Spleen (tissue), 11 donors: ENCODE measurements at regions not wholly inside any gene's neighbourhood (a gene's known extent, or its start where the extent isn't known, plus 50 kb on each side); places are given as distances from the start of the nearest gene placed in this dataset.
"Not testable (repeated sequence)": the region's sequence is repeated elsewhere in the genome, so short reads cannot be mapped to it uniquely, and the experiment has no call there.

ENCODE experiments used
- DNase-seq: peaks from one replicate; pipeline ENCODE4 v3.0.0-alpha.2; 2020
- H3K27ac ChIP-seq, 8 donors: fragments of 200-600 bp; sonication (generic) in 7 of 8; 1 replicate in 4 of 8; 2 replicates in 4 of 8; pipeline versions ENCODE4 v1.5.0 to v1.8.0; 2016 to 2021; ENCODE audit warnings: inconsistent platforms in 4 of 8, mild to moderate bottlenecking in 4 of 8, moderate library complexity in 1 of 8
- H3K27me3 ChIP-seq, 7 donors: fragments of 200-600 bp; sonication (generic) in 6 of 7; replicated peaks in 1 of 7; 1 replicate in 4 of 7; 2 replicates in 3 of 7; pipeline versions ENCODE4 v1.5.0 to v1.8.0; 2016 to 2021; ENCODE audit warnings: inconsistent platforms in 3 of 7, mild to moderate bottlenecking in 1 of 7
- H3K36me3 ChIP-seq, 6 donors: fragments of 200-600 bp; sonication (generic) in 5 of 6; 1 replicate in 4 of 6; 2 replicates in 2 of 6; pipeline versions ENCODE4 v1.5.0 to v1.8.0; 2016 to 2021; ENCODE audit warnings: inconsistent platforms in 2 of 6
- H3K4me1 ChIP-seq, 6 donors: fragments of 200-600 bp; sonication (generic) in 5 of 6; 1 replicate in 3 of 6; 2 replicates in 3 of 6; pipeline versions ENCODE4 v1.5.0 to v1.8.0; 2016 to 2021; ENCODE audit warnings: inconsistent platforms in 3 of 6
- H3K4me3 ChIP-seq, 8 donors: fragments of 200-600 bp; sonication (generic) in 7 of 8; 1 replicate in 4 of 8; 2 replicates in 4 of 8; pipeline versions ENCODE4 v1.5.0 to v1.8.0; 2016 to 2021; ENCODE audit warnings: inconsistent platforms in 4 of 8, mild to moderate bottlenecking in 4 of 8, moderate library complexity in 2 of 8
- H3K9me3 ChIP-seq, 8 donors: fragments of 200-600 bp; sonication (generic) in 7 of 8; 1 replicate in 4 of 8; 2 replicates in 4 of 8; pipeline versions ENCODE4 v1.5.0 to v1.8.0; 2016 to 2021; ENCODE audit warnings: inconsistent platforms in 4 of 8
- CTCF ChIP-seq, 11 experiments: fragments of 200-600 bp in 7 of 11; fragments of 450-650 bp in 4 of 11; sonication (generic) in 4 of 11; IDR thresholded peaks in 8 of 11; conservative IDR thresholded peaks in 3 of 11; 1 replicate in 7 of 11; 2 replicates in 4 of 11; pipeline versions ENCODE4 v1.4.0 to v1.8.0; 2016 to 2021; ENCODE audit warnings: antibody characterized with exemption in 11 of 11, inconsistent platforms in 4 of 11, mild to moderate bottlenecking in 1 of 11
- POLR2A ChIP-seq, 3 donors: fragments of 450-650 bp; IDR thresholded peaks; one replicate each; pipeline ENCODE4 v1.5.1; 2017; ENCODE audit warnings: antibody characterized with exemption in 3 of 3, mild to moderate bottlenecking in 1 of 3
- POLR2AphosphoS5 ChIP-seq, 3 donors: sonication (generic); formaldehyde crosslinking; IDR thresholded peaks; one replicate each; pipeline ENCODE4 v1.5.1; 2017; ENCODE audit warnings: antibody characterized with exemption in 3 of 3
- WGBS, 5 donors: extraction: QIAGEN DNeasy Blood & Tissue Kit in 3 of 5; methylation state at CpG; one replicate each; pipeline versions ENCODE4 v1.1.5 to v1.1.7; 2013 to 2018; 5-methylcytosine and 5-hydroxymethylcytosine counted together
- intact Hi-C: fragments of 100-400 bp; cut with DNase I; formaldehyde crosslinking; loops from one replicate; pipeline ENCODE4 v1.15.0; 2023; ENCODE audit warnings: low total_unique reads
- donor health status: healthy with polysubstance abuse.
- donor health status: DM: no; HTN: no; CAD: no; lungs with moderate emphysema.
- donor health status: DM: no; HTN: no; CAD: no.
- donor health status: Bipolar disorder and iron deficiency.
- donor health status: healthy.
- donor health status: DM: no; HTN: no; CAD: no.
- donor health status: DM: yes; HTN: yes; CAD: no.

DNA sequence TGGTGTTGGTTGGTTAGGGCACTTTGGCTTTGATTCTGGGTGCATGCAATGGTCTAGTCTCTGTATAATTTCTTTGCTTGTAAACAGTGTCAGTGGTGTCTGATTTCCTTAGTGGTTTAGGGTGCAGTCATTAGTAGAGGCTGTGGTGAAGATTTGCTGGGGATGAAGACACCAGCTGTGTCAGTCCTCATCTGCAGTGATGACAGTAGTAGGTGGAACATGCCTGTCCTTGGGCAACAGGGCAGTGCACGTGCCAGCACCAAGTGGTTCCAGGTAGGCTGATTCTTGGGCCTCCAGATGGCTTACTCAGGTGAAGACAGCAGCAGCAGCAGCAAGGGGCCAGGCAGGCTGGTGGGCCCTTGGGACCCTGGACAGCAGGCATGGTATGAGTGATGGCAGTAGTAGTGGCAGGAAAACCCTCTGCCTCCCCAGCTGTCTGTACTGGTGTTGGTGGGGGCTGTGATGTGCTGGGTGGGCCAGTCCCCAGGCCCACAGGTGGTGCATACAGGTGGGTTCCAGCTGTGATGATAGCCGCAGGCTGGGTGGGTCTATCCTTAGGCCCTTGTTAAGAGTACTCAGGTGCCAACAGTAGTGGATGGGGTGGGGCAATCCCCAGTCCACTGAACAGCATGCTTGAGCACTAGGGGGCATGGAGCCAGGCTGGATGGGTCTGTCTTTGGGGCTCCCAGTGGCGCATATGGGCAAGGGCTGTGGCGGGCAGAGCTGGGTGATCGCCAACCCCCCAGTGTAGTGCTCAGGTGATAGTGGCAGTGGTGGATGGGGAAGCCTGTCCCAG is 140.7 kb upstream of the THUMPD2 start:
- Histone ChIP-seq H3K27ac (no peak overlapping the region), H3K9me3 (no peaks in the 10 kb centered on the region), H3K27me3 (no peaks in the 10 kb centered on the region), H3K4me1 (no peaks in the 10 kb centered on the region), H3K4me3 (no peak overlapping the region), H3K36me3 (no peaks in the 10 kb centered on the region)
- no peak for DNase-seq
- intact Hi-C loops = loop anchor here (10.0 kb wide), 1 partner anchor 1785 kb away; no protein-coding TSS in a partner anchor
- TF ChIP-seq CTCF (IDR thresholded peaks at IDR 0.05 in 8 of 11, conservative IDR thresholded peaks at IDR 0.05 in 3 of 11) (no peak), POLR2A (IDR thresholded peaks at IDR 0.05) (no peak), POLR2AphosphoS5 (IDR thresholded peaks at IDR 0.05) (no peak)
- WGBS, 5 donors = 63 to 86% (median 72%) methylated on average over 2 to 5 of the region's 5 CpGs

DNA sequence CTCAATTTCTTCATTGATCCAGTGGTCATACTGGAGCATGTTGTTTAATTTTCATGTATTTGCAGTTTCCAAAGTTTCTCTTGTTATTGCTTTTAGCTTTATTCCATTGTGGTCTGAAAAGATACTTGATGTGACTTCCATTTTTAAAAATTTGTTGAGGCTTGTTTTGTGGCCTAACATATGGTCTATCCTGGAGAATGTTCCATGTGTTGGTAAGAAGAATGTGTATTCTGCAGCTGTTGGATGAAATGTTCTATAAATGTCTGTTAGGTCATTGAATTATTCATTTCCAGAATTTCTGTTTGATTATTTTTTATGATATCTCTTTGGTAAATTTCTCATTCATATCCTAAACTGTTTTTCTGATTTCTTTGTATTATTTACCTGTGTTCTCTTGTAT is 139.8 kb upstream of the THUMPD2 start:
- Histone ChIP-seq H3K36me3 (no peaks in the 10 kb centered on the region), H3K4me1 (peaks cover 0 to 1% (median under 1%) of the 10 kb centered on the region in 6 donors), H3K9me3 (no peaks in the 10 kb centered on the region), H3K4me3 (no peak overlapping the region), H3K27ac (no peak overlapping the region), H3K27me3 (no peaks in the 10 kb centered on the region)
- no peak for DNase-seq
- no peak for TF ChIP-seq POLR2AphosphoS5 (IDR thresholded peaks at IDR 0.05)
- intact Hi-C loops = loop anchor here (10.0 kb wide), 1 partner anchor 1786 kb away; no protein-coding TSS in a partner anchor

DNA sequence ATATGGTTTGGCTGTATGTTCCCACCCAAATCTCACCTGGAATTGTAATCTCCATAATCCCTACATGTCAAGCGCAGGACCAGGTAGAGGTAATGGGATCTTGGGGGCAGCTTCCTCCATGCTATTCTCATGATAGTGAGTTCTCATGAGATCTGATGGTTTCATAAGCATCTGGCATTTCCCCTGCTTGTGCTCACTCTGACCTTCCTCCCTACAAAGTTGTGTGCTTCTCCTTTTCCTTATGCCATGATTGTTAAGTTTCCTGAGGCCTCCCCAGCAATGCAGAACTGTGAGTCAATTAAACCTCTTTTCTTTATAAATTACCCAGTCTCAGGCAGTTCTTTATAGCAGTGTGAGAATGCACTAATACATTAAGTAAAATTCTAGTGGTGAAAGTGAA is 138.3 kb upstream of the THUMPD2 start:
- not testable (repeated sequence) for H3K4me1 ChIP-seq, H3K4me3 ChIP-seq, DNase-seq, H3K27ac ChIP-seq, H3K36me3 ChIP-seq, H3K9me3 ChIP-seq, H3K27me3 ChIP-seq
- intact Hi-C loops = loop anchor here (10.0 kb wide), 1 partner anchor 1787 kb away; no protein-coding TSS in a partner anchor
- WGBS, 5 donors = 89 to 96% (median 93%) methylated on average over 1 of the region's 1 CpG

DNA sequence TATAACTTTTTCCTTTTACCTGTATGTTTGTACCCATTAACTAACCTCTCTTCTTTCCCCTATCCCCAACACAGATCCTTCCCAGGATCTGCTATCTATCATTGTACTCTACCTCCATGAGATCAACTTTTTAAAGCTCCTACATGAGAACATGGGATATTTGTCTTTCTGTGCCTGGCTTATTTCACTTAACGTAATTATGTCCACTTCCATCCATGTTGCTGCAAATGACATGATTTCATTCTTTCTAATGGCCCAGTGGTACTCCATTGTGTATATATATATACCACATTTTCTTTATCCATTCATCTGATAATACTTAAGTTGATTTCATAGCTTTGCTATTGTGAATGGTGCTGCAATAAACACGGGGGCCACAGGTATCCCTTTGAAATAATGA is 135.9 kb upstream of the THUMPD2 start:
- H3K27me3 ChIP-seq = no peaks in the 10 kb centered on the region
- 83 to 94% (median 89%) methylated on average over 2 of the region's 2 CpGs for WGBS, 5 donors
- no peak for DNase-seq

More for the DNA sequence above, 135.9 kb upstream of the THUMPD2 start:
- no peak overlapping the region for H3K4me3 ChIP-seq
- no peaks in the 10 kb centered on the region for H3K36me3 ChIP-seq
- H3K27ac ChIP-seq = no peak overlapping the region
- H3K4me1 ChIP-seq = peaks cover 0 to 5% (median 1%) of the 10 kb centered on the region in 6 donors
- no peaks in the 10 kb centered on the region for H3K9me3 ChIP-seq
- no peak for TF ChIP-seq POLR2AphosphoS5 (IDR thresholded peaks at IDR 0.05)
- no peak for TF ChIP-seq POLR2A (IDR thresholded peaks at IDR 0.05)
- TF ChIP-seq CTCF (IDR thresholded peaks at IDR 0.05 in 8 of 11, conservative IDR thresholded peaks at IDR 0.05 in 3 of 11) = no peak
- intact Hi-C loops = loop anchor here (5.0 to 10.0 kb wide), 3 partner anchors 642 to 1867 kb away; no protein-coding TSS in a partner anchor
